NCI-H82 treated with DMSO at 0.1 percent for 48 hours (cell line): ENCODE measurements at regions not wholly inside any gene's neighbourhood (a gene's known extent, or its start where the extent isn't known, plus 50 kb on each side); places are given as distances from the start of the nearest gene placed in this dataset.
A peak's percentile ranks its signal among the peaks of the same experiment; 100 is the strongest.

Experiments used
- DNase-seq: peaks from one replicate; lab custom pipeline; 2025; ENCODE audit not compliant: unreplicated experiment; lab: John Stamatoyannopoulos, UW

DNA sequence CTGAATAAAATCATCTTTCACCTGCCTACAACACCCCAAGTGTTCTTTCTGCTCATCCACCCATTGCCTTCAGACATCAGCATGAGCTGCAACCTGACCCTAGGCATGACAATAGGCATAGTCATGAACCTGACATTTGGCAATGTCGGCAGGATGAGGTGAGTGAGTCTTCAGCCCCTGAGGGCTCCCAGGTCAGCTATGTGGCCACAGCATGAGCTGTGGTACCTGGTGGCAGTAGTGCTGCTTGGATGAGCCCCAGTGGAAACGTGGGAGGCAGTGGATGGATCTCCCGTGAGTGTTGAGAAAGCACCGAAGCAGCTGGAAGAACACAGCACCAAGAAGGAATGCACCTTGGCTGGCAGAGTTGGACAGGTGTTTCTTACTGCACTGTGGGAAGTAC, 334.8 kb upstream of the FAR2 start:
- no peak for DNase-seq

DNA sequence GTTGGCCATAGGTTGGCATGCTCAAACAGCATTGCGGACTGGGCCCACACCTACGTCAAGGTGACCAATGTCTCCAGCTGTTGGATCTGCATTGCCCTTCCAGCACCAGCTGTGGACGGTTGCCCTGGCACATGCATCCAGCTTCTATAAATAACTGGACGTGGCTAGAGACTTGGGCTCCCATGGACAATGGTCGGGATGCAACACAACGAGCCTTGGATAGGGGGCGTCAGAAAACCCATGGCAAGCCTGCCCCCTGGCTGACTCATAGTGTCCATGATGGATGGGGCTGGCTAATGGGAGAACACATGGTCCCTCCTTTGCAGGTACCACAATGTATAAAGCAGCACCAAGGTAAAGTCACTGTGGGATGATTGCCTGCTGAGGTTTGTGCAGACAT, 331.6 kb upstream of the FAR2 start:
- no peak for DNase-seq

DNA sequence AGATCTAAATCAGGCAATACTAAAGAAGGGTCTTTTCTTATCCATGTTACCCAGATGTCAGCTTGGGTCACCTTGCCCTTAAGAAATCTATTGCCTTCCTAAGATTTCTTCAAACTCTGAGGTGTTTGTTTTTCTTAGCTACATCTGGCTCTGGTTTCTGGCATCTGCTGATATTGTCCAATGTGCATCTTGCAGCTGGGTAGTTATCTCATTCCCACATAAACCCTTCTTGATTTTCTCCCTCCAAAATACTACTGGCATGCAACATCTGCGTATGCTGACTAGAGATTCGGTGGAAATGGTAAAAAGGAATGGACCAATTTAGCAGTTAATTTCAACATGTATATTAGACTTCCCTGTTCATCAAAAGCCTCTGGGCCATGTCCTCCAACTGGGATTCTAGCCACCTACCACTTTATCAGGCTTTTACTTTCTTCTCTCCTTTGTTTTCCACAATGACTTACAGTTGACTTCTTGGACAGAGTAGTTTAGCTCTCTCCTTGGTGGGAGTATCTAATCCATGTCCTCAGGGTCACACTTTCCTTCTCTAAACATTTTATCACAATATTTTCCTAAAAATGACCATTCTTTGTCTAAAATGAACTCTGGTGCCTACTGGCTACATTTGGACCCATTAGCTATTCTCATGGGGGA, 324.8 kb upstream of the FAR2 start:
- DNase-seq: no peak

DNA sequence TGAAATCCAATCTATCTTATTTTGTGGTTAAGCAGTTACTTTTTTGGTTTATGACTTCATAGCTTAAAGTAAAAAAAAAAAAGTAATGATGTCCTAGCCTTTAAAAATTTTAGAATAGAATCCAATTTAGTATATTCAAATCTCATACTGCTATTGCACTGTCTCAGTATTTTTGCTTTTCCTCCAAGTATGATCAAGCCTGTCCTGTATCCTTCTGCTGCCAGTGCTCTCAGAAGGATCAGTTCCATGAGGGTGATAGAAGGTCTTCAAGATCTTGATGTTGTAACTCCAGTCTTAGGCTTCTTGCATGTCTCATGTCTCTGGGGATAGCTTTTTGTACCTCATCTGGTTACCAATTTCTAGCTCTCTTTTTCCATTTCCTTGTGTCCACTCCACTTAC, 324.2 kb upstream of the FAR2 start:
- DNase-seq: no peak

DNA sequence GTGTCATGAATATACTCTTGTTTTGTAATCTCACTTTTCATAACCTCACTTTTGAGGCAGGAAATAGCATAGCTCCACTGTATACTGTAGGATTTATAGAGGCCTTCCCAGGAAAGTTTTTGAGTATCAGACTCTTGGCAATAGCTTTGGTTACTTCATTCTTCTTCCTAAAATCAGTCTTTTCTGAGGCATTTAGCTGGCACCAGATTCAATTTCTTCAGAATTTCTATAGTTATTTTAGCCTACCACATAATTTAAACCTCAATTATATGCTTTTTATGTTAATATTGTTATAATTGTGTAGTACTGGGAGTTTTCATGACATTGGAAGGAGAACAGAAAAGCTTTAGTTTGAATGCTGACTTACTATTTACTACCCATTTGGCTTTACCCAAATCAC, 322.3 kb upstream of the FAR2 start:
- no peak for DNase-seq

DNA sequence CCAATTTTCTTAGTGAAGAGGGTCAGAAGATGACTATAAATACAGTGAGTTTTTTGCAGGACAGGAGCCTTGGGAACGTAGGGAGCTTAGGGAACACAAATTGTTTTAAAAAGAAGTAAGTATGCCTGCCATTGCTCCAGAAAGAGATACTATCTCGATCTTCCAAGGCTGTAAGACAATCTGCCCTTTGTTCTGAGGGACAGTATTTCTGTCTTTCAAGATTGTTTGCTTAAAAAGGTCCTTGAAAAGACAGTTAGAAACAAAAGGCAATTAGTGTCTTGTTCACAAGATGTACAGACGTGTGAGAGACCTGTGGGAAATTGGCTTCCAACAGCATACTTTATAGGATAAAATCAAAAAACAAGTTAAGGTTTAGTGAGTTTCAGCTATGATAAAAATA, 321.2 kb upstream of the FAR2 start:
- DNase-seq: no peak

DNA sequence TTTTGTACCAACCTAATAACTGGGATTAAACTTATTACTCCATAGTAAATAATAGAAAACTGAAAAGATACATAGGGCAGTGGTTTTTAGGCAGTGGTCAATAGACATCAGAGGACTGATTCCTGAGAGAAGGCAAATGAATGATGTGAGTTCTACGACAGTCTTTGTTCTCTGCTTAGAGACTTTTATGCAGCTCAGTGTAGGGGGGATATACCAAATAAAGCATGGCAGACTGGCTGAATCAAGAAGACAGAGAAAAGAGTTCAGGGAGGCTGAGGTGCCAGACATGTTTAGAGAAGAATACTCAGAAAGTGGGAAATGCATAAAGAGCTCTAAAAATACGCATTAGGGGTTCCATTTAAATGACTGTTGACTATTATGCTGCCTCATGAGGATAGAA, 320.8 kb upstream of the FAR2 start:
- DNase-seq: no peak

DNA sequence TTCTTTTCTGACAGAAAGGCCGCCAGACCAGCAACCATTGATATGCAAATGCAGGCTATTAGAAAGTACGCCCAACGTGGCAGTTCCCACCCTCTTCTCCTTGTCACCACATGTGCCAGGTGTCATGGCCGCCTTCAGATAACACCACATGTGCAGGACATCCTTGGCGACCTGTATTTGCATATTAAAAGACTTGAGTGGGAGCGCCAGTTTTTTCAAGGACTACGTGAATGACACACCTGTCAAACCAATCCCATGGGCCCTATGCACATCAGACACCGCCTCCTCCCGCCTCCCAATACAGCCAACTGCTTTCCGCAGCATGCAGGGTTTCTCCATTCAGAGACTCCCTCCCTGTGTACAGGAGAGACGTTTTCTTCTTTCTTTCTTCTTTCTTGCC, 318.6 kb upstream of the FAR2 start:
- no peak for DNase-seq

DNA sequence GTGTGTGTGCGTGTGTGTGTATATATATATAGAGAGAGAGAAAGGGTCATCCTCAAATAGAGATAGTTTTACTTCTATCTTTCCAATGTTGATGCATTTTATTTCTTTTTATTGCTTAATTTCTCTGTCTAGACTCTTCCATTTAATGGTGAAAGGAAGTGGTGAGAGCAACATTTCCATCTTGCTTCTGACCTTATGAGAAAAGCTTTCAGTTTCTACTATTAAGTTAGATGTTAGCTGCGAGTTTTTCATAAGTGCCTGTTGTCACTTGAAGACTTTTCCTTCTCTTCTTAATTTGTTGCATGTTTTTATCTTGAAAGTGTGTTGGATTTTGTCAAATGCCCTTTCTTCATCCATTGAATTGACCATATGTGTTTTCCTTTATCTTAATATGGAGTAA, 304.4 kb upstream of the FAR2 start:
- no peak for DNase-seq

DNA sequence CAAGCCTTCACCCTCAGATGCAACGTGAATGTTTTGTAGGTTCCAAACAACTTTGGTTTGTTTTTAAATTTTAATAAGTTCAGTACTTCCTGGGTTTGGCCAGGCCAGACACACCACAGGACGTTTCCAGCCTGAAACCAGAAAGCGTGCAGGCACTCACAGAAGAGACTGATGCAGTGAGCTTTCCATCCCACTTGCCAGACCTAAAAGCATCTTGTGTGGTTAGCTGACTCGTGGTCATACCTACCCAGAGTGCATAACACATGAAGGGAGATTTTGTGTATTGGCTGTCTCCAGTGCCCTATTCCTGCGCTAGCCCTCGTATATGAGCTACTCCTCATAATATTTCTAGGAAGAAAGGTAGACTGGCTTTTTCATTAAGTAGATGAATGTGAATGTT, 297.3 kb upstream of the FAR2 start:
- no peak for DNase-seq

DNA sequence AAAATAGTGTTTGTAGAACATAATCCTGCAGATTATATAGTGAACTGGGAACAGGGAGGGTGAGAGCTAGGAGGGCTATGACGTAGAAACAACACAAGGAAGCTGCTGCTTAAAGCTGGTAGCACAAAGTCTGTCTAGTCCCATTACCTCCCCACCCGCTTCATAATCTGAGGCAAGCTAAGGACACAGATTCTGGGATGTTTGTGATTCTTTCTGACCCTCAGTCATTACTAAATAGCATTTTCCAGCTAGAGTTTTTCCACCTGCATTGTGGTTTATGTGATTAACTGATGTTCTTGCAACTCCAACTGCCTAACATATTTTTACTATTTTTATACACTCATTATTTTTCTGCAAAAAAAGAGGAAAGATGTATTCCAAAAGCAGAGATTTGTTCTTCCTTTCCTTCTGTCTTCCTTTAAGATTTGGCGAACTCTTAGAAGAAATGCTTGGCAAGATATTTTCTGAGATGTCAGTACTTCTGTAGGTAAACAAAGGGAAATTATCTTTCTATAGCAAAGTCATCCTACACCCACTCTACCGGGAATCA, 293.2 kb upstream of the FAR2 start:
- DNase-seq: peak; percentile 57

DNA sequence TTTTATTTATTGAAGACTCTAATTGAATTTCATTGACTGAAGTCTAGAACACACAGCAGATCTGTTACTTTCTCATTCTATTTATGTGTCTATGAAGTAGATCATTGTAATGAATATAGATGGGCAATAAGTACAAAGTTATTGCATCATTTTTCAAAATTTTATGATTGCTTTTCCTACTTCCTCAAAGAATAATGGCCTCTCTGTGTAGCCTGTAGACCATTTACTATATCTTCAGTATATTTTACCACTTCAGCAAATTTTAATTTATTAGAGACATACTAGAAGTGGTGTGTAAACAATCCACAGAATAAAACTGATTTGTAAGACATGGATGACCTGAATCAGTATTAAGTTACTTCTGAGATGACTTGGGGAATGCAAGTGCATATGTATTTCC, 291.7 kb upstream of the FAR2 start:
- no peak for DNase-seq

DNA sequence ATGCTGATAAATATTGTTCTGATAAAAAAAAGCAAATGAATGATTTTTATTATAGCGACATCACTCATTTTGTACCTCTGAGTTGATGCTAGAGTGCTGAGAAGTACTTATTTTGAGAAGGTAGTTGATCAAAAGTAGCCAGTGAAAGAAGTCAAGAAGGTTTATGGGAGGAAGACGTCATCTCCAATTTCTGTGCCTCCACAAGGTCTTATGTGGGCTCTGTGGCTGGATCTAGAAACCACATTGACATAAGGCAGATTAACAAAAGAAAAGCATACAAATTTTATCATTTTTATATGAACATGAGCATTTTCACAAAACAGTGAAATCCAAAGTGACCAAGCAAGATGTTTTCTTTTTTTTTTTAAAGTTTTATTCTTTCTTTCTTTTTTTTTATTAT, 289.5 kb upstream of the FAR2 start:
- DNase-seq: no peak

DNA sequence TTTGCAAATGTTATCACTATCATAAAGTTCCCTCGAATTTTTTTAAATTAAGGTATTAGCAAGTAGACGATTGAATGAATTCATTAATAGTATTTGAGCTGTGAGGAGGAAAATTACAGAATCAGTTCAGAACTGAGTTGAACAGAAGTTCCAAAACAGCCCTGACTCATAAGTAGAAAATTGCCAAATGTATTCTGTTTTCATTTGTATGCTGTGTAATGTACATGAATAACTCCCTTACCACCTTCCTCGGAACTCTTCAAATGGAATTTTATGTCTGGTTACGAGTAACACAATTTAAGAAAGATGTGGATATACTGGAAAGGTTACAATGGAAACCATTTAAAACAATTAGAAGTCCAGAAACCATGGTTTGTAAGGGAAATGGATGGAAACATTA, 283.3 kb upstream of the FAR2 start:
- DNase-seq: no peak

DNA sequence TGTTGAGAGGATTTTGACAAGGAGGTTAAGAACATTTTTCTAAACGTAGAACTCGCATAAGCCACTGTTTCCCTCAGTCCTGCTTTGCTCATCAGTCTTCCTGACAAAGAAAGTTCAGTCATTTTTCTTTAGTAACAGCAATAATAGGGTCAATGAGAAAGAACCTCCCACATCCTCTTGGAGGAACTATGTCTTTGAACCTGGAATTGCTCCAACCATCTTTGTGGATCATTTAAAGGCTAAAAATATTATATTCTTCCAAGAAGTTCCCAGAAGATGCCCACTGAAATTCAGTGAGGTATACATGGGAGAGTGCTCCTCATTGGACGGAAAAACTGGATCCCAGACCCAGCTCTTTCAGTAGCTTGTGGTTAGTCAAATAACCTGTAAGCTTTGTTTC, 282.8 kb upstream of the FAR2 start:
- no peak for DNase-seq

DNA sequence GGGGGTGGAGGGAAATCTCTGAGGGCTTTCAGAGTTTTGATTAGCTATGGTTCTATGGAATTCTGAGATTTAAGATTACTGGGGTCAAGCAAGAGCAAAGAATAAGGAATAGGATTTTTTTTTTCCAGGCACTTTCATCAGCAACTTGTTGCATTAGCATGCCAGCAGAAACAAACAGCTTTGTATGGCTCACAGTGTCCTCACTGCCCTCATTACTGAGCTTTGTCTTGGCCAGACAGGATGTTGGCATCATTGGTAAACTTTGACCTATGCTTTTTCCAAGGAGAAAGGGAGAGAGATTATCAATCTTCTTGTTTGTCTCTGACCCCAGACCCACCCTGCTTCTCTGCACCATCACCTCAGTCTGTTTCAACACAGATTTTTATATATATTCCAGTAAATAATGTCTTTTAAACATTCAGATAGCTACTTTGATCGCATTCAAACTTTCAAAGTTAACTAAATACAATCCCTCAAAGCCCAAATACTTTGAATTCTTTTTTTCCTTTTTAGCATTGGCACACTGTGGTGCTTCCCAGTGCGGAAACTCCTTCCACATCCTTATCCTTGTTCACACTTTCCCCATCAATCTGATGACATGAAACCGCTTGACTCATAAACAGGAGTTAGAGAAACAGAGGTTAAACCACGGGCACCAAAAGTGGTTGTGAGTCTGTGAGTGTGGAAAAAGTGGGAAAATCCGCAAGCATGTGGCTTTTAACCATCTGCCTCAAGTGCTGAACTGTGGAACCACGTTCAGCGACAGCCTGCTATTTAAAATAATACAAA, 282.2 kb upstream of the FAR2 start:
- DNase-seq: no peak

DNA sequence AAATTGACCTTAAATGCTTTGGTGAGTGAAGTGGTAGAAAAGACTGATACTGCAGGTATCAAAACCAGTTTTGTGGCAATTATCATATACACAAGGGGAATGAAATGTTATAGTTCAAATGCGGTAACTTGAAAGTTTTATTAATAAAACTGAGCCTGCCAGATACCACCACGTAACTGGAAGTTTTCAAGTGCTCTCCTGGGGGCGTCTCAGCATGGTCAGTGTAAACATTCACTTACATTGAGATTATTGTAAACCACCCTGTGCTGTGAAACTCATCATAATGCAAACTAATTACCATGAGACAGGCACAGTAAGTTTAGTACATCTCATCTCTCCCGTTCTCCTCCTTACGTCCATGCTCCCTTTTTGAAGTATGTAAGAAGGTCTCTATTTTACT, 280.7 kb upstream of the FAR2 start:
- no peak for DNase-seq

DNA sequence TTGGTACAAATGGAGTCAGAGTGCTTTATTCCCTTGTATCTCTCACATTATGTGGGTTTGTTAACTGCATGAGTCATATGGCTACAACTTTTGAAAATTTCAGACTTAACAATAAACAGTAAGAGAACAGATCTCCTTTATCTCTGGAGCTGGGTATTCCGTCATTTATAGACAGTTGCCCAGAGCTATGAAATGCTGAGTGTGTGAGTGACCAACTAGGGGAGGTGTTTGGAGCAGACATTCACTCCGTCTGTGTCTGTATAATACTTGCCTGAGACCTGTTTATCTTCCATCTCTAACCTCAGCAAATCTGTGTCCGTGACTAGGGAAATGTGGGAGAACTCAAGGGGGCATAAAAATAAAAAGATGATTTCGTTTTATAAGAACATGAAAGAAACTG, 279.9 kb upstream of the FAR2 start:
- no peak for DNase-seq

DNA sequence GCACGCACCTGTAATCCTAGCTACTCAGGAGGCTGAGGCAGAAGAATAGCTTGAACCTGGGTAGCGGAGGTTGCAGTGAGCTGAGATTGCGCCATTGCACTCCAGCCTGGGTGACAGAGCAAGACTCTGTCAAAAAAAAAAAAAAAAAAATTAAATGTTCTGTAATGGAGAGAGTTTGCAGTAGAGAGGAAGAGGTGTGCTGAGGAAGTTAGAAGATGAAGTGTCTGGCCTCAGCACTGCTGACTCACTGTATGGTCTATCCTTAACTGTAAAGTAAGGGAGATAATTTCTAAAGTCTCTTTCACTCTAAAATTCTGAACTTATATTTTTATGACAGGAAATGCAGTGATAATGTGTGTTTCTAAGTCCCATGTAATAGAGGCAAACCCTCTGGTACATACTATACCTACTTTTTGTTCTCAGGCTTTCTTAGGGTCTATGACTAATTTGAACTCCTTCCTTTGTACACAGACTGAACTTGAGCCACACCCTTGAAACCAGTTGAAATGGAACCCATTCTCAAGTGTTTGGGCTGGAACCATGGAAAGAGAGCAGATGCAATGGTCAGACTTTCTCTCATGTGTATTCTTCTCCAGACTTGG, 278.1 kb upstream of the FAR2 start:
- no peak for DNase-seq

DNA sequence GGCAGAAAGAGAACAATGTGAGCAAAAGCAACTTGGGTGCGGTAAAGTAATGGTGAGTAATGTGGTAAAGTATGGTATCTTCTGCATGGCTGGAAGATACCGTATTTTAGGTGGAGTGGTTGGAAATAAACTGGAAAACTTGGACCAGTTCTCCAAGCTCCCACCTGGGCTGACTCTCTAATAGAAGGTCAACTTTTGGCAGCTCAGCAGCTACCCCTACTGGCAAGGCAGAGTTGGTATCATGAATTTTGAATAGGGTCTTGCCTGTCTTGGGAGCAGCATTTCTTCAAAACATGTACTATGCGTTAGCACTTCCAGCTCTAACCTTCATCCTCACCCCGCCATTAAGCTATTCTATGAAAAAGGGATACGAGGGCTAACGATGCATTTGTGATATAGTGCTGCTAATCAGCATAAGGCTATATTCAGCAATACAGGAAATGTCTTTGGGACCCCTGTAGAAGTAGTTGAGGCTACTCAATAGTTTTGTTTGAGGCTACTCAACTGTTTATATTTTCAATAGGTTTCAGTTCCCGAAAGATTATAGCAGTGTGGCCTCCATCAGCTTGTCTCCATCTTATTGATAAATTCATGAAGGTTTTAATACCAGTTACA, 276.3 kb upstream of the FAR2 start:
- peak; percentile 27 for DNase-seq

DNA sequence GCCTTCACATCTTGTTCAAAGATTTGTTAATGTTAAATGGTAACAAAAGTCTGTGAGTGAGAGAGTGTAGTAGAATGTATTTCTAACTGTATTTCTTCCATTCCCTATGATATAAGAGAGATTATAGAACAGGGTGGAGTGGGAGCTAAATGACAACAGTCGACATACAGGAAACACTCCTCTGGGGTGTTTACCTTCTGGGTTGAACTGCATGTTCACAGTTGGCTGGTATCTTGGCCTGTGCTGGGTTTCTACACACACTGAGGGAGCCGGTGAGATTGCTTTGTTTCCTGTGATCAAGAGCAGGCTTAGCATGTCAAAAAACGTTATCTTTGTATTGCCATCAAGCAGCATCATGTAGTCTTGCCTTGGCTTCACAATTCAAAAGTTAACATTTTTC, 274.3 kb upstream of the FAR2 start:
- DNase-seq: no peak
